LNCaP clone FGC (cell line): ENCODE measurements at regions not wholly inside any gene's neighbourhood (a gene's known extent, or its start where the extent isn't known, plus 50 kb on each side); places are given as distances from the start of the nearest gene placed in this dataset.

Experiments used
- DNase-seq: peaks from one replicate; pipeline ENCODE4 v3.0.0-alpha.2; 2011; ENCODE audit warnings: low read depth
- H3K4me3 ChIP-seq: 2 replicates; pipeline ENCODE4 v1.5.1; 2011; ENCODE audit warnings: mild to moderate bottlenecking, low read depth, low read length, control low read depth
- TF ChIP-seq, protein P1 (sequence below): IDR thresholded peaks from 2 replicates; pipeline ENCODE4 v1.5.1; 2012; ENCODE audit warnings: mild to moderate bottlenecking; ENCODE audit not compliant: control insufficient read depth, insufficient read depth; ENCODE audit errors: extremely low read depth

- DNase-seq, result no peak
These were observed 97.4 kb downstream of the MRPL39 start for GRCh38 chr21:25509862-25510261.

DNA sequence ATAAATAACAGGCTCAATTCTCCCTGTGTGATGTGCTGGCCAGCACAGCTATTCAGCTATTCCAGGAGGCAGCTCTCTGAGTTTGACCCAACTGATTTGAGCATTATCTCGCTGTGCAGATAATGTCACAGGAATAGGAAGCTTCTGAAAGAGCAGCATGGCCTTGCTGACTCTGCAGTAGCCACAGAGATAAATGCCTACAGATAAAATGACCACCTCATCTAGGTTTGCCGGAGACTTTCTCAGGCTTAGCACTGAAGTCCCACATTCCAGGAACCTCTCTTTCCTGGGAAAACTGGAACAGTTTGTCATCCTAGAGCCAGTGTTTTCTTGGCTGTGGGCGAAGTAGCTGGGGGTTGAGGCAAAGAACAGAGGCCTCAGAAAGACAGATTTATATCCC lies 98.9 kb downstream of the MRPL39 start:
- DNase-seq, result no peak
- no peak overlapping the region for H3K4me3 ChIP-seq
- TF ChIP-seq, protein P1, sequence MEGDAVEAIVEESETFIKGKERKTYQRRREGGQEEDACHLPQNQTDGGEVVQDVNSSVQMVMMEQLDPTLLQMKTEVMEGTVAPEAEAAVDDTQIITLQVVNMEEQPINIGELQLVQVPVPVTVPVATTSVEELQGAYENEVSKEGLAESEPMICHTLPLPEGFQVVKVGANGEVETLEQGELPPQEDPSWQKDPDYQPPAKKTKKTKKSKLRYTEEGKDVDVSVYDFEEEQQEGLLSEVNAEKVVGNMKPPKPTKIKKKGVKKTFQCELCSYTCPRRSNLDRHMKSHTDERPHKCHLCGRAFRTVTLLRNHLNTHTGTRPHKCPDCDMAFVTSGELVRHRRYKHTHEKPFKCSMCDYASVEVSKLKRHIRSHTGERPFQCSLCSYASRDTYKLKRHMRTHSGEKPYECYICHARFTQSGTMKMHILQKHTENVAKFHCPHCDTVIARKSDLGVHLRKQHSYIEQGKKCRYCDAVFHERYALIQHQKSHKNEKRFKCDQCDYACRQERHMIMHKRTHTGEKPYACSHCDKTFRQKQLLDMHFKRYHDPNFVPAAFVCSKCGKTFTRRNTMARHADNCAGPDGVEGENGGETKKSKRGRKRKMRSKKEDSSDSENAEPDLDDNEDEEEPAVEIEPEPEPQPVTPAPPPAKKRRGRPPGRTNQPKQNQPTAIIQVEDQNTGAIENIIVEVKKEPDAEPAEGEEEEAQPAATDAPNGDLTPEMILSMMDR, result no peak

More at GRCh38 chr21:25509862-25510261, 97.4 kb downstream of the MRPL39 start:
- TF ChIP-seq, protein P1, result no peak
- H3K4me3 ChIP-seq, result no peak overlapping the region

GRCh38 chr21:25507522-25507921 lies 99.8 kb downstream of the MRPL39 start:
- H3K4me3 ChIP-seq, result no peak overlapping the region
- no peak for DNase-seq
- TF ChIP-seq, protein P1, result no peak

- no peak for DNase-seq
- TF ChIP-seq, protein P1, result no peak
- no peak overlapping the region for H3K4me3 ChIP-seq
These were observed 100.4 kb downstream of the MRPL39 start for GRCh38 chr21:25506887-25507286.

- TF ChIP-seq, protein P1, result no peak
- H3K4me3 ChIP-seq, result no peak overlapping the region
- no peak for DNase-seq
These were observed 101.0 kb downstream of the MRPL39 start for GRCh38 chr21:25506261-25506660.

DNA sequence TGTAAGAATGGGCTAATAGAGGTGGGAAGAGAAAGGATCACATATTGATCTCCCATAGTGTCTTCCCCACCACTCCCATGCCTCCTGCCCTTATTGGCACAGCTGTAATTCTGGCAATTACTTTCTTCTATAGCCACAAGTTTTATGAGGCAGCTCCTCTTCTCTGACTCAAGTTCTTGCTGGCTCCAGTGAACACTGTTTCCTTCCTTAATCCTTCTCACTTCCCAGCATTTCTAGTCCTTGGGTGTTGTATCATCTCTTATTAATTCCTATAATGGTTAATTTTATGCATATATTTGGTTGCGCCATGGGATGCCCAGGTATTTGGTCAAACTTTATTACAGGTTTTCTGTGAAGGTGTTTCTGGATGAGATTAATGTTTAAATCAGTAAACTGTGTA lies 103.3 kb downstream of the MRPL39 start:
- DNase-seq, result no peak
- no peak overlapping the region for H3K4me3 ChIP-seq
- TF ChIP-seq, protein P1, result no peak

GRCh38 chr21:25501996-25502665 lies 105.2 kb downstream of the MRPL39 start:
- TF ChIP-seq, protein P1, result no peak
- DNase-seq, result no peak
- H3K4me3 ChIP-seq, result no peak overlapping the region
